GM23338 (cell line): ENCODE measurements at regions not wholly inside any gene's neighbourhood (a gene's known extent, or its start where the extent isn't known, plus 50 kb on each side); places are given as distances from the start of the nearest gene placed in this dataset.

ENCODE experiments used
- ATAC-seq: fragments of 200-7000 bp; cut with Tn5 transposase; 3 replicates; pipeline ENCODE4 v1.9.1; 2020
- DNase-seq: peaks from one replicate; pipeline ENCODE4 v3.0.0-alpha.2; 2015; ENCODE audit warnings: low spot score
- H2AFZ ChIP-seq: fragments of 200-600 bp; sonication (generic); 2 replicates; pipeline ENCODE4 v1.8.0; 2016; ENCODE audit warnings: antibody characterized with exemption, mild to moderate bottlenecking, moderate library complexity
- H3F3A ChIP-seq: fragments of 200-600 bp; sonication (generic); replicated peaks from 2 replicates; pipeline ENCODE4 v1.8.0; 2017; ENCODE audit warnings: antibody characterized with exemption, mixed run types, low read depth
- H3K27ac ChIP-seq: fragments of 200-600 bp; sonication (generic); 2 replicates; pipeline ENCODE4 v1.6.1; 2016; ENCODE audit warnings: low read depth
- H3K27me3 ChIP-seq: fragments of 200-600 bp; sonication (generic); 2 replicates; pipeline ENCODE4 v1.8.0; 2016; ENCODE audit warnings: mild to moderate bottlenecking, mixed run types, moderate library complexity; ENCODE audit not compliant: insufficient read depth
- H3K36me3 ChIP-seq: fragments of 200-600 bp; sonication (generic); 2 replicates; pipeline ENCODE4 v1.8.0; 2016; ENCODE audit warnings: mild to moderate bottlenecking; ENCODE audit not compliant: insufficient read depth
- H3K4me1 ChIP-seq: fragments of 200-600 bp; sonication (generic); 2 replicates; pipeline ENCODE4 v1.8.0; 2016; ENCODE audit warnings: mild to moderate bottlenecking, moderate library complexity; ENCODE audit not compliant: insufficient read depth
- H3K4me2 ChIP-seq: fragments of 200-600 bp; sonication (generic); 2 replicates; pipeline ENCODE4 v1.7.1; 2017; ENCODE audit warnings: mixed run types
- H3K4me3 ChIP-seq: fragments of 200-600 bp; sonication (generic); 2 replicates; pipeline ENCODE4 v1.6.1; 2016; ENCODE audit warnings: mixed run types
- H3K79me2 ChIP-seq: fragments of 200-600 bp; sonication (generic); replicated peaks from 2 replicates; pipeline ENCODE4 v1.8.0; 2017; ENCODE audit warnings: mild to moderate bottlenecking; ENCODE audit not compliant: insufficient read depth
- H3K9me2 ChIP-seq: fragments of 200-600 bp; sonication (generic); 2 replicates; pipeline ENCODE4 v1.8.0; 2017; ENCODE audit not compliant: insufficient read depth
- H4K20me1 ChIP-seq: fragments of 200-600 bp; sonication (generic); replicated peaks from 2 replicates; pipeline ENCODE4 v1.8.0; 2017; ENCODE audit warnings: mild to moderate bottlenecking; ENCODE audit not compliant: insufficient read depth
- H3K27ac Mint-ChIP-seq: 2 replicates; pipeline ENCODE4 v1.8.0; 2020; ENCODE audit warnings: inconsistent platforms, mild to moderate bottlenecking, moderate library complexity, mixed read lengths
- H3K27me3 Mint-ChIP-seq: 3 replicates; pipeline ENCODE4 v1.8.0; 2022; ENCODE audit warnings: low read depth, mild to moderate bottlenecking, moderate library complexity, mixed read lengths, inconsistent platforms; ENCODE audit not compliant: insufficient read depth, poor library complexity
- H3K36me3 Mint-ChIP-seq: 3 replicates; pipeline ENCODE4 v1.8.0; 2021; ENCODE audit warnings: low read depth, mild to moderate bottlenecking, inconsistent platforms, moderate library complexity, mixed read lengths
- H3K4me1 Mint-ChIP-seq: 3 replicates; pipeline ENCODE4 v1.8.0; 2020; ENCODE audit warnings: mild to moderate bottlenecking, inconsistent platforms, mixed read lengths
- H3K4me3 Mint-ChIP-seq: 3 replicates; pipeline ENCODE4 v1.8.0; 2021; ENCODE audit warnings: moderate library complexity, mild to moderate bottlenecking, inconsistent platforms, mixed read lengths
- H3K9me3 Mint-ChIP-seq: 3 replicates; pipeline ENCODE4 v1.8.0; 2020; ENCODE audit warnings: moderate library complexity, mild to moderate bottlenecking, inconsistent platforms, mixed read lengths
- EZH2 ChIP-seq: fragments of 200-600 bp; sonication (generic); IDR thresholded peaks from one replicate; pipeline ENCODE4 v1.8.0; 2017; ENCODE audit warnings: antibody characterized with exemption, mild to moderate bottlenecking, low read depth; ENCODE audit not compliant: unreplicated experiment
- EZH2phosphoT487 ChIP-seq: fragments of 200-600 bp; sonication (generic); IDR thresholded peaks from one replicate; pipeline ENCODE4 v1.8.1; 2018; ENCODE audit warnings: antibody characterized with exemption; ENCODE audit not compliant: unreplicated experiment
- JUNB ChIP-seq: IDR thresholded peaks from one replicate; pipeline ENCODE4 v1.6.1; 2016; ENCODE audit warnings: antibody characterized with exemption; ENCODE audit not compliant: unreplicated experiment
- NANOG ChIP-seq: IDR thresholded peaks from 2 replicates; pipeline ENCODE4 v1.6.1; 2016; ENCODE audit warnings: antibody characterized with exemption, borderline replicate concordance
- POLR2AphosphoS5 ChIP-seq: IDR thresholded peaks from 2 replicates; pipeline ENCODE4 v1.6.1; 2016; ENCODE audit warnings: antibody characterized with exemption, low read depth
- STAT1 ChIP-seq: IDR thresholded peaks from one replicate; pipeline ENCODE4 v1.6.1; 2016; ENCODE audit warnings: antibody characterized with exemption; ENCODE audit not compliant: unreplicated experiment
- ZNF114 ChIP-seq: fragments of 250-450 bp; sonication (Bioruptor Pico); IDR thresholded peaks from 2 replicates; pipeline ENCODE4 v1.5.0; 2020; ENCODE audit warnings: mild to moderate bottlenecking, moderate library complexity
- ZNF331 ChIP-seq: fragments of 250-450 bp; sonication (Bioruptor Pico); IDR thresholded peaks from 2 replicates; pipeline ENCODE4 v1.5.0; 2020; ENCODE audit warnings: low read depth, mild to moderate bottlenecking, moderate library complexity
- TF ChIP-seq, protein P1 (sequence below): IDR thresholded peaks from one replicate; pipeline ENCODE4 v1.6.1; 2018; ENCODE audit warnings: antibody characterized with exemption; ENCODE audit not compliant: unreplicated experiment
- TF ChIP-seq, protein P2 (sequence below), 2 experiments: fragments of 200-600 bp in 1 of 2; sonication (generic) in 1 of 2; conservative IDR thresholded peaks; 2 replicates each; pipeline versions ENCODE4 v1.5.1 to v1.6.1; 2016 to 2017; ENCODE audit warnings: antibody characterized with exemption in 2 of 2, low read depth in 2 of 2, mild to moderate bottlenecking in 2 of 2, moderate library complexity in 1 of 2
- TF ChIP-seq, protein P3 (sequence below): IDR thresholded peaks from 2 replicates; pipeline ENCODE4 v1.6.1; 2016; ENCODE audit warnings: antibody characterized with exemption

DNA sequence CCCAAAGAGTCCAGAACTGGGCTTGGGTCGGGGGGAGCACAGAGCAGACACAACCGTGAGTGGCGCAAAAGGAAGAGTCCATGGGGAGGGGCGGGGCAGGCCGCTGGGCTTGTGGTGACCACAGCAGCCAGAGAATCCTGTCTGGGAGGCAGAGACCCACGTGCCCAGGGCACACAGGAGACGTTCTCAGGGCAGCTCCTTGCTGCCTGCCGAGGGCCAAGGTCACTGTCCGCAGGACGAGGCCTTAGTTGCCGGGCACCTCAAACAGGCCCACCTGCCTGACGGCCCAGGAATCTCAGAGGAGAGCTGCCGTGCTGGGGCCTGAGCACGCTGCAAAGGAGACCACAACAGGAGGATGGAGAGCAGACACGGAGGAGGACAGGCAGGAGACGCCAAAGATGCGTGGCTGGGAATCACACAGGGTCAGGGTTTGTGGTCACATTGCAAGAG is 87.8 kb downstream of the MYEOV start:
- Histone ChIP-seq H3F3A (no peaks in the 10 kb centered on the region), H3K9me2 (no peaks in the 10 kb centered on the region), H2AFZ (peak overlapping the region; percentile 80), H3K4me2 (no peak overlapping the region), H3K4me1 (no peaks in the 10 kb centered on the region), H3K4me3 (no peak overlapping the region), H3K36me3 (no peaks in the 10 kb centered on the region), H4K20me1 (no peaks in the 10 kb centered on the region), H3K79me2 (no peaks in the 10 kb centered on the region), H3K27me3 (no peaks in the 10 kb centered on the region), H3K27ac (no peak overlapping the region)
- no peaks in the 10 kb centered on the region for H3K36me3 Mint-ChIP-seq
- no peaks in the 10 kb centered on the region for H3K4me1 Mint-ChIP-seq
- no peak for TF ChIP-seq ZNF114
- TF ChIP-seq NANOG, result no peak
- TF ChIP-seq POLR2AphosphoS5, result no peak
- TF ChIP-seq, protein P1, sequence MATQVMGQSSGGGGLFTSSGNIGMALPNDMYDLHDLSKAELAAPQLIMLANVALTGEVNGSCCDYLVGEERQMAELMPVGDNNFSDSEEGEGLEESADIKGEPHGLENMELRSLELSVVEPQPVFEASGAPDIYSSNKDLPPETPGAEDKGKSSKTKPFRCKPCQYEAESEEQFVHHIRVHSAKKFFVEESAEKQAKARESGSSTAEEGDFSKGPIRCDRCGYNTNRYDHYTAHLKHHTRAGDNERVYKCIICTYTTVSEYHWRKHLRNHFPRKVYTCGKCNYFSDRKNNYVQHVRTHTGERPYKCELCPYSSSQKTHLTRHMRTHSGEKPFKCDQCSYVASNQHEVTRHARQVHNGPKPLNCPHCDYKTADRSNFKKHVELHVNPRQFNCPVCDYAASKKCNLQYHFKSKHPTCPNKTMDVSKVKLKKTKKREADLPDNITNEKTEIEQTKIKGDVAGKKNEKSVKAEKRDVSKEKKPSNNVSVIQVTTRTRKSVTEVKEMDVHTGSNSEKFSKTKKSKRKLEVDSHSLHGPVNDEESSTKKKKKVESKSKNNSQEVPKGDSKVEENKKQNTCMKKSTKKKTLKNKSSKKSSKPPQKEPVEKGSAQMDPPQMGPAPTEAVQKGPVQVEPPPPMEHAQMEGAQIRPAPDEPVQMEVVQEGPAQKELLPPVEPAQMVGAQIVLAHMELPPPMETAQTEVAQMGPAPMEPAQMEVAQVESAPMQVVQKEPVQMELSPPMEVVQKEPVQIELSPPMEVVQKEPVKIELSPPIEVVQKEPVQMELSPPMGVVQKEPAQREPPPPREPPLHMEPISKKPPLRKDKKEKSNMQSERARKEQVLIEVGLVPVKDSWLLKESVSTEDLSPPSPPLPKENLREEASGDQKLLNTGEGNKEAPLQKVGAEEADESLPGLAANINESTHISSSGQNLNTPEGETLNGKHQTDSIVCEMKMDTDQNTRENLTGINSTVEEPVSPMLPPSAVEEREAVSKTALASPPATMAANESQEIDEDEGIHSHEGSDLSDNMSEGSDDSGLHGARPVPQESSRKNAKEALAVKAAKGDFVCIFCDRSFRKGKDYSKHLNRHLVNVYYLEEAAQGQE, result no peak
- TF ChIP-seq ZNF331, result no peak
- no peak for TF ChIP-seq JUNB
- TF ChIP-seq STAT1, result no peak
- no peak for TF ChIP-seq EZH2
- ATAC-seq (no peak), DNase-seq (no peak)
- no peak overlapping the region for H3K4me3 Mint-ChIP-seq
- no peaks in the 10 kb centered on the region for H3K9me3 Mint-ChIP-seq
- H3K27me3 Mint-ChIP-seq, result no peaks in the 10 kb centered on the region
- no peak overlapping the region for H3K27ac Mint-ChIP-seq

DNA sequence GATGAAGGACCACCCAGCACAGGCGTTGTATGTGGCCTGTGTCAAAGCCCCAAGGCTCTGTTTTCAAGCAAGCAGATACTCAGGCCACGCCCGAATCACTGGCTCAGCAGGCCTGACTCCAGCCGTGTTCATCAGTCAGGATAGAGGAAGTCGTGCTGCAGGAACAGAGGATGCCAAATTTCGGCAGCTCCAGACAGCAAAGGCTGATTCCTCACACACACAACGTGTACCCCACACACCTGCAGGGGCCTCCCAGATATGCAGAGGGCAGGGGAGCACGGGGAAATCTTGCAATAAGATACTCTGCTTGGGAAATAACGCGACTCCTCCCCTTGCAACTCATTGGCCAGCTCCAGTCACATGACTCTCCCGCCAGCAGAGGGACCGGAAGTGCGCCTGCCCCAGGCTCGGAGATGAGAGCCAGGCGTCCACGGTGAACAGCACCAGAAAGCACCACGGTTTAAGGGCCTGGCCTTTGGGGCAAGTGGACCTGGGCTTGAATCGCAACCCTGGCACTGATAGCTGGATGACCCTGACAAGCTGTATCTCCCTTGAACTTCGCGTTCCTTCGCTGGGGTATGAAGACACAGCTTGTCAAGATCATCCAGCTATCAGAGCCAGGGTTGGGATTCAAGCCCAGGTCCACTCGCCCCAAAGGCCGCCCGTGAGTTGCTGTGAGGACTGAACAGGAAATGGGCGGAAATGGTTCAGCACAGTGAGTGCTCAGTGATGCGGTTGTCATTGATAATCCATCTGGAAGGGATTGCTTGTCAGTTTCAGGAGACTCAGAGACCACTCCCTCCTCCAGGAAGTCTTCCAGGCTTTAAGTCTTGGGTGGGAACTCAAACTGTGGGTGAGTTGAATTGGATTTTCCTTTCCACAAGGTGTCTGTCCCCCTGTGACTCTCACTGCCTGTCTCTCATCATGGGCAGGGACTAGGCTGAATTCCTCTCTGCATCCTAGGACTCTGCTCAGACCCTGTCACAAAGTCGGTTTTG is 88.5 kb downstream of the MYEOV start:
- ATAC-seq (peak; percentile 58), DNase-seq (peak; percentile 50)
- H3K79me2 ChIP-seq, result no peaks in the 10 kb centered on the region
- Mint-ChIP-seq H3K36me3 (peaks cover 3% of the 10 kb centered on the region; the same call in 1 of the 3 replicates), H3K9me3 (peaks cover 4% of the 10 kb centered on the region; the same call in 2 of the 3 replicates), H3K27me3 (no peaks in the 10 kb centered on the region), H3K4me3 (no peak overlapping the region), H3K4me1 (no peaks in the 10 kb centered on the region), H3K27ac (no peak overlapping the region)
- H2AFZ ChIP-seq, result peak overlapping the region; percentile 80
- no peak overlapping the region for H3K4me2 ChIP-seq
- no peak overlapping the region for H3K27ac ChIP-seq
- no peaks in the 10 kb centered on the region for H3K4me1 ChIP-seq
- H3K27me3 ChIP-seq, result no peaks in the 10 kb centered on the region
- H4K20me1 ChIP-seq, result no peaks in the 10 kb centered on the region
- H3K4me3 ChIP-seq, result no peak overlapping the region
- H3K36me3 ChIP-seq, result no peaks in the 10 kb centered on the region
- no peaks in the 10 kb centered on the region for H3F3A ChIP-seq
- H3K9me2 ChIP-seq, result no peaks in the 10 kb centered on the region
- TF ChIP-seq, protein P2, sequence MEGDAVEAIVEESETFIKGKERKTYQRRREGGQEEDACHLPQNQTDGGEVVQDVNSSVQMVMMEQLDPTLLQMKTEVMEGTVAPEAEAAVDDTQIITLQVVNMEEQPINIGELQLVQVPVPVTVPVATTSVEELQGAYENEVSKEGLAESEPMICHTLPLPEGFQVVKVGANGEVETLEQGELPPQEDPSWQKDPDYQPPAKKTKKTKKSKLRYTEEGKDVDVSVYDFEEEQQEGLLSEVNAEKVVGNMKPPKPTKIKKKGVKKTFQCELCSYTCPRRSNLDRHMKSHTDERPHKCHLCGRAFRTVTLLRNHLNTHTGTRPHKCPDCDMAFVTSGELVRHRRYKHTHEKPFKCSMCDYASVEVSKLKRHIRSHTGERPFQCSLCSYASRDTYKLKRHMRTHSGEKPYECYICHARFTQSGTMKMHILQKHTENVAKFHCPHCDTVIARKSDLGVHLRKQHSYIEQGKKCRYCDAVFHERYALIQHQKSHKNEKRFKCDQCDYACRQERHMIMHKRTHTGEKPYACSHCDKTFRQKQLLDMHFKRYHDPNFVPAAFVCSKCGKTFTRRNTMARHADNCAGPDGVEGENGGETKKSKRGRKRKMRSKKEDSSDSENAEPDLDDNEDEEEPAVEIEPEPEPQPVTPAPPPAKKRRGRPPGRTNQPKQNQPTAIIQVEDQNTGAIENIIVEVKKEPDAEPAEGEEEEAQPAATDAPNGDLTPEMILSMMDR (conservative IDR thresholded peaks at IDR 0.05; ENCODE audit: low read depth in 2 of 2), result no peak
- TF ChIP-seq, protein P1, result no peak
- TF ChIP-seq, protein P3, sequence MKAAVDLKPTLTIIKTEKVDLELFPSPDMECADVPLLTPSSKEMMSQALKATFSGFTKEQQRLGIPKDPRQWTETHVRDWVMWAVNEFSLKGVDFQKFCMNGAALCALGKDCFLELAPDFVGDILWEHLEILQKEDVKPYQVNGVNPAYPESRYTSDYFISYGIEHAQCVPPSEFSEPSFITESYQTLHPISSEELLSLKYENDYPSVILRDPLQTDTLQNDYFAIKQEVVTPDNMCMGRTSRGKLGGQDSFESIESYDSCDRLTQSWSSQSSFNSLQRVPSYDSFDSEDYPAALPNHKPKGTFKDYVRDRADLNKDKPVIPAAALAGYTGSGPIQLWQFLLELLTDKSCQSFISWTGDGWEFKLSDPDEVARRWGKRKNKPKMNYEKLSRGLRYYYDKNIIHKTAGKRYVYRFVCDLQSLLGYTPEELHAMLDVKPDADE, result no peak
- TF ChIP-seq EZH2phosphoT487 (no peak), EZH2 (no peak), JUNB (no peak), POLR2AphosphoS5 (no peak)
